ENCODE measurements at regions not wholly inside any gene's neighbourhood (a gene's known extent, or its start where the extent isn't known, plus 50 kb on each side); places are given as distances from the start of the nearest gene placed in this dataset.
A peak's percentile ranks its signal among the peaks of the same experiment; 100 is the strongest.

DNA sequence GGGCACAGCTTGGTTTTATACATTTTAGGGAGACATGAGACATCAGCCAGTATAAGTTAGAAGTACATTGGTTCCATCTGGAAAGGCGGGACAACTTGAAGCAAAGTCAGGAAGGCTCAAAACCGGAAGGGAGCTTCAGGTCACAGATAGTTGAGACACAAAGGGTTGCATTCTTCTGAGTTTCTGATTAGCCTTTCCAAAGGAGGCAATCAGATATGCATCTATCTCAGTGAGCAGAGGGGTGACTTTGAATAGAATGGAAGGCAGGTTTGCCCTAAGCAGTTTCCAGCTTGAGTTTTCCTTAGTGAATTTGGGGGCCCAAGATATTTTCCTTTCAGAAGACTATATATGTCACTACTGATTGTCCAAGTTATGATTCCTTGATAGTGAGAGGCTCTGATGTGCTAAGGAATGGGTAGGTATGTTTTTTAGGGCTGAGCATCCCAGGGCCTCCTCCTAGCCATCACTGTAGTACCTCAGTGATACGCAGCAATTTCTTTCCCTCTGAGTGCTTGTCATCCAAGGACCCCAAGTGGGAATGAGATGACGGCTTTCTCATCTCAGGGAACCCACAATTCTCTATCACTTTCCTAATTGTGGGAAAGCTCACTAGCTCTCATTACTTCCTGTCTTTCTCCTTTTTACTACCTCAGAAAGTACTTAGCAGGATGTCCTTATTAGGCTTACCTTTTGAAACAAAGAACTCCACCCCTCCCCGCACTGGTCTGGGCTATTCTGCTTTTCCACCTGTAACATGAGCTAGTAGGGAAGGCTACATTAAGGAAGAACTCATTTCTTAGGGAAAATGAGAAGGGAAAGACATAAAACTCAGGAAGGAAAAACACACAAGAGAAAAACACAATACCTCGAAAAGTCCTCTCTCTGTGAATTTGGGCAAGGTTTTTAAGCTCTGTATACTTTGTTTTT, 632.7 kb downstream of the RAPGEF2 start:
- no peaks in the 10 kb centered on the region for H3K36me3 Mint-ChIP-seq
- H3K4me3 Mint-ChIP-seq: no peak overlapping the region
- H3K4me1 Mint-ChIP-seq: no peaks in the 10 kb centered on the region
- ChIA-PET POLR2A (no interaction called here), CTCF (no interaction called here)
- DNase-seq: no peak
- no peaks in the 10 kb centered on the region for H3K27me3 Mint-ChIP-seq
- no peaks in the 10 kb centered on the region for H3K9me3 ChIP-seq (ENCODE audit: low read length)
- peaks cover 0 to 7% (median 0%) of the 10 kb centered on the region in 5 donors for H3K9me3 Mint-ChIP-seq
- H3K36me3 ChIP-seq (ENCODE audit: insufficient read depth, low read length): no peaks in the 10 kb centered on the region
- no peak overlapping the region for H3K27ac ChIP-seq (ENCODE audit: low read depth, low read length)
- H3K4me1 ChIP-seq (ENCODE audit: insufficient read depth, low read length): no peaks in the 10 kb centered on the region
- H3K27me3 ChIP-seq (ENCODE audit: insufficient read depth, low read length, poor library complexity, severe bottlenecking): no peaks in the 10 kb centered on the region
- no peak overlapping the region for H3K4me3 ChIP-seq (ENCODE audit: low read length)
- peak overlapping the region in 1 of 8 donors; percentile 48 for H3K27ac Mint-ChIP-seq

DNA sequence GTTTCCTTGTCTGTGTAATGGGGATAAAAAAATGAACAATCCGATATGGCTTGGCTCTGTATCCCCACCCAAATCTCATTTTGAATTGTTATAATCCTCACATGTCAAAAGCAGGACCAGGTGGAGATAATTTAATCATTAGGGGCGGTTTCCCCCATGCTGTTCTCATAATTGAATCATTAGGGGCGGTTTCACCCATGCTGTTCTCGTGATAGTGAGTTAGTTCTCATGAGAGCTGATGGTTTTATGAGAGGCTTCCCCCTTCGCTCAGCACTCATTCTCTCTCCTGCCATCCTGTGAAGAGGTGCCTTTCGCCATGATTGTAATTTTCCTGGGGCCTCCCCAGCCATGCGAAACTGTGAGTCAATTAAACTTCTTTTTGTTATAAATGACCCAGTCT, 633.5 kb downstream of the RAPGEF2 start:
- CTCF ChIA-PET: no interaction called here
- H3K9me3 ChIP-seq (ENCODE audit: low read length): no peaks in the 10 kb centered on the region

DNA sequence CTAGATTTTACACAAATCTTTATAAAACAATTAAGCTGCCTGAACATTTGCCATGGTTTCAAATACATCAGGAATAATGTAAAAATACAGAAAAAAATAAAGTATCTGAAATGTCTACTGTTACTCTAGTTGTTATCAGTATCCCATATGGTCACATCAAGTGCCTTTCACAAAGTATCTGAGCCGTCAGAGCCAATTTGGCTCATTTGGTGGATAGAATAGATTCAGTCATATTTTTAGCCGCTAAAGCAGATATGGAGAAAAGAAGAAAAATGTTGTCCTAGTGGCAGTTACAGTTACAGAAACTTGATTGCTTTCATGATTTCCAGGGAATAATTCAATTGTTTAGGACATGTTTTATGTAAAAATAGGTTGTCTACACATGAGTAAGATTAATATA, 641.1 kb downstream of the RAPGEF2 start:
- Histone ChIP-seq H3K4me1 (ENCODE audit: insufficient read depth, low read length) (no peaks in the 10 kb centered on the region), H3K36me3 (ENCODE audit: insufficient read depth, low read length) (no peaks in the 10 kb centered on the region), H3K27me3 (ENCODE audit: insufficient read depth, low read length, poor library complexity, severe bottlenecking) (no peaks in the 10 kb centered on the region), H3K27ac (ENCODE audit: low read depth, low read length) (no peak overlapping the region), H3K4me3 (ENCODE audit: low read length) (no peak overlapping the region), H3K9me3 (ENCODE audit: low read length) (no peaks in the 10 kb centered on the region)
- Mint-ChIP-seq H3K27ac (no peak overlapping the region), H3K9me3 (peaks cover 5 to 8% (median 8%) of the 10 kb centered on the region in 5 donors), H3K4me3 (no peak overlapping the region), H3K27me3 (no peaks in the 10 kb centered on the region), H3K4me1 (no peaks in the 10 kb centered on the region), H3K36me3 (no peaks in the 10 kb centered on the region)
- ChIA-PET CTCF (no interaction called here), POLR2A (no interaction called here)
- no peak for DNase-seq

More for the DNA sequence above, 633.5 kb downstream of the RAPGEF2 start:
- POLR2A ChIA-PET: no interaction called here
- no peak for DNase-seq
- Mint-ChIP-seq H3K4me3 (no peak overlapping the region), H3K36me3 (no peaks in the 10 kb centered on the region), H3K4me1 (no peaks in the 10 kb centered on the region), H3K27ac (no peak overlapping the region), H3K27me3 (no peaks in the 10 kb centered on the region), H3K9me3 (peaks cover 0 to 7% (median 4%) of the 10 kb centered on the region in 5 donors)
- Histone ChIP-seq H3K4me3 (ENCODE audit: low read length) (no peak overlapping the region), H3K27ac (ENCODE audit: low read depth, low read length) (no peak overlapping the region), H3K27me3 (ENCODE audit: insufficient read depth, low read length, poor library complexity, severe bottlenecking) (no peaks in the 10 kb centered on the region), H3K4me1 (ENCODE audit: insufficient read depth, low read length) (no peaks in the 10 kb centered on the region), H3K36me3 (ENCODE audit: insufficient read depth, low read length) (no peaks in the 10 kb centered on the region)

DNA sequence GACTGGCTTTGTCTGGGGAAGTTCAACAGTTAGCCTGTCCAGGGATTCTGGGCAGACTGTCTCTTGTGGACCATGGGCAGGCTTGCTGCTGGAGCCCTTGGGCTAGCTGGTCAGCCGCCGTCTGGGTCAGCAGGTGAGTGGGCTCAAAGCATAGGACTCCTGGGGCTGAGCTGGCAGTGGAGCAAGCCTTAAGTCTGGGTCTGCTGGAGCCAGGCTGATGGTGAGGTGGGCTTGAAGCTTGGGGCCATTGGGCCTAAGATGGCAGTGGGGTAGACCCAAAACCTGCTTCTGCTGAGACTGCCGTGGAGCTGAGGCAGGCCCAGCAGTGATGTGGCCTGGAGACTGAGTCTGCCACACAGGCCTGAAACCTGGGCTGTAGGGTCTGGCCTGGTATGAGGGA, 645.1 kb downstream of the RAPGEF2 start:
- Histone ChIP-seq H3K9me3 (ENCODE audit: low read length) (no peaks in the 10 kb centered on the region), H3K27me3 (ENCODE audit: insufficient read depth, low read length, poor library complexity, severe bottlenecking) (no peaks in the 10 kb centered on the region), H3K4me3 (ENCODE audit: low read length) (no peak overlapping the region), H3K4me1 (ENCODE audit: insufficient read depth, low read length) (no peaks in the 10 kb centered on the region), H3K36me3 (ENCODE audit: insufficient read depth, low read length) (no peaks in the 10 kb centered on the region), H3K27ac (ENCODE audit: low read depth, low read length) (no peak overlapping the region)
- ChIA-PET CTCF (interaction anchor here (0.6 kb wide), 1 partner anchor 239 kb away, joined by 3 read pairs; no protein-coding TSS in a partner anchor), POLR2A (no interaction called here)
- H3K27me3 Mint-ChIP-seq: no peaks in the 10 kb centered on the region
- DNase-seq: no peak
- peaks cover 0 to 20% (median 10%) of the 10 kb centered on the region in 5 donors for H3K9me3 Mint-ChIP-seq
- no peaks in the 10 kb centered on the region for H3K36me3 Mint-ChIP-seq
- no peak overlapping the region for H3K27ac Mint-ChIP-seq
- H3K4me3 Mint-ChIP-seq: no peak overlapping the region
- no peaks in the 10 kb centered on the region for H3K4me1 Mint-ChIP-seq

DNA sequence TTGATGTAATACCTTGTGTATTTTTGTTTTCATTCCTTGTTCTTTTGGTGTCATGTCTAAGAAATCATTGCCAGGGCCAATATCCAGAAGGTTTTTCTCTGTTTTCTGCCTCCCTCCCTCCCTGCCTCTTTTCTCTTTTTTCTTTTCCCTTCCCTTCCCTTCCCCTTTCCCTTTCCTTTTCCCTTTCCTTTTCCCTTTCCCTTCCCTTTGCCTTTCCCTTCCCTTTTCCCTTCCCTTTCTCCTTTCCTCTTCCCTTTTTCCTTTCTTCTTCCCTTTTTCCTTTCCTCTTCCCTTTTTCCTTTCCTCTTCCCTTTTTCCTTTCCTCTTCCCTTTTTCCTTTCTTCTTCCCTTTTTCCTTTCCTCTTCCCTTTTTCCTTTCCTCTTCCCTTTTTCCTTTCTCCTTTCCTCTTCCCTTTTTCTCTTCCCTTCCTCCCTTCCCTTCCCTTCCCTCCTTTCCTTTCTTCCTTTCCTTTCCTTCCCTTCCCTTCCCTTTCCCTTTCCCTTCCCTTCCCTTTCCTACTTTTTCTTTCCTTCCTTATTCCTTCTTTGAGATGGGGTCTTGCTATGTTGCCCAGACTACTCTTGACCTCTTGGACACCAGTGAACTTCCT, 646.1 kb downstream of the RAPGEF2 start:
- H3K36me3 ChIP-seq (ENCODE audit: insufficient read depth, low read length): no peaks in the 10 kb centered on the region
- no peak for DNase-seq
- no peaks in the 10 kb centered on the region for H3K4me1 Mint-ChIP-seq
- peaks cover 0 to 23% (median 9%) of the 10 kb centered on the region in 5 donors for H3K9me3 Mint-ChIP-seq
- H3K4me3 ChIP-seq (ENCODE audit: low read length): no peak overlapping the region
- H3K4me3 Mint-ChIP-seq: no peak overlapping the region
- H3K27me3 Mint-ChIP-seq: no peaks in the 10 kb centered on the region
- no peak overlapping the region for H3K27ac Mint-ChIP-seq
- H3K9me3 ChIP-seq (ENCODE audit: low read length): no peaks in the 10 kb centered on the region
- no peak overlapping the region for H3K27ac ChIP-seq (ENCODE audit: low read depth, low read length)
- H3K4me1 ChIP-seq (ENCODE audit: insufficient read depth, low read length): no peaks in the 10 kb centered on the region
- no peaks in the 10 kb centered on the region for H3K27me3 ChIP-seq (ENCODE audit: insufficient read depth, low read length, poor library complexity, severe bottlenecking)
- CTCF ChIA-PET: no interaction called here
- POLR2A ChIA-PET: no interaction called here
- no peaks in the 10 kb centered on the region for H3K36me3 Mint-ChIP-seq

DNA sequence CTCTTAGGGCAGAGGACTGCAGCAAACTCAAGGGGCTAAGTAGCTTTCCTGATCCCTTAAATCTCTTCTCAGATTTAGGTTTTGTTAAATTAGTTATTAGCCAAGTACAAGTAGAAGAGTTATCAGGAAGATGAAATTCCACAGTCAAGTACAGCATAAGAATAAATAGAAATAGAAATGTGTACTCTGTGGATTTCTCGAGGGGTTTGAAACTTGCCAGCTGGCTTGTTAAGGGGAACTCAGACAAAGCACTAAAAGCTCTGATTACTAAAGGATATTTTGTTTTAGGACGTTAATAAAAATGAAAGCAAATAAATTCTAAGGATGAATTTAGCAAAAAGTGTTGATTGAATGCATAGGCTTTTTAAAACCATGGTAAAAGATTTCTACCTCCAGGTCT, 654.6 kb downstream of the RAPGEF2 start:
- Mint-ChIP-seq H3K27me3 (no peaks in the 10 kb centered on the region), H3K4me3 (no peak overlapping the region), H3K36me3 (no peaks in the 10 kb centered on the region), H3K27ac (no peak overlapping the region), H3K9me3 (peaks cover 3 to 11% (median 6%) of the 10 kb centered on the region in 5 donors), H3K4me1 (no peaks in the 10 kb centered on the region)
- H3K4me3 ChIP-seq (ENCODE audit: low read length): no peak overlapping the region
- no peak overlapping the region for H3K27ac ChIP-seq (ENCODE audit: low read depth, low read length)
- CTCF ChIA-PET: no interaction called here
- no peaks in the 10 kb centered on the region for H3K4me1 ChIP-seq (ENCODE audit: insufficient read depth, low read length)
- POLR2A ChIA-PET: no interaction called here
- H3K27me3 ChIP-seq (ENCODE audit: insufficient read depth, low read length, poor library complexity, severe bottlenecking): no peaks in the 10 kb centered on the region
- no peaks in the 10 kb centered on the region for H3K36me3 ChIP-seq (ENCODE audit: insufficient read depth, low read length)
- H3K9me3 ChIP-seq (ENCODE audit: low read length): no peaks in the 10 kb centered on the region
- no peak for DNase-seq

DNA sequence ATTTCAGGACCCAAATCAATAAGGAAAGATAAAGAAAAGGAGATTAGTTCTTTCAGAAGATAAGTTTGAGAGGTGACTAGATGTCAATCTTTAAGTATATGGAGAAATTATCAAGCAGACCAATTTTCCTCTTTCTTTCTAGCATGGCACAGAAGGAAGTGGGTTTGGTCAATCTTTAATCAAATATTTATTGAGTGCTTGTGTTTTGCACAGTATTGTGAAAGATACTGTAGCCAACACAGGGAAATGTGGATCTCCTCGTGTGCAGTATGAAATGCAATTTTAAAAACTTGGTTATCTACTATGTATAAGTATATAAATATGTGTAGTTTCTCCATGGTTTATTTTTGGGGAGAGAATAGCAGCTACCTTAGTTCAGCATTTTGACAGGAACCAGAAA, 655.2 kb downstream of the RAPGEF2 start:
- H3K4me3 Mint-ChIP-seq: no peak overlapping the region
- no peaks in the 10 kb centered on the region for H3K4me1 Mint-ChIP-seq
- Histone ChIP-seq H3K27ac (ENCODE audit: low read depth, low read length) (no peak overlapping the region), H3K4me3 (ENCODE audit: low read length) (no peak overlapping the region), H3K36me3 (ENCODE audit: insufficient read depth, low read length) (no peaks in the 10 kb centered on the region), H3K9me3 (ENCODE audit: low read length) (no peaks in the 10 kb centered on the region), H3K27me3 (ENCODE audit: insufficient read depth, low read length, poor library complexity, severe bottlenecking) (no peaks in the 10 kb centered on the region), H3K4me1 (ENCODE audit: insufficient read depth, low read length) (no peaks in the 10 kb centered on the region)
- peaks cover 3 to 7% (median 5%) of the 10 kb centered on the region in 5 donors for H3K9me3 Mint-ChIP-seq
- no peaks in the 10 kb centered on the region for H3K36me3 Mint-ChIP-seq
- no peaks in the 10 kb centered on the region for H3K27me3 Mint-ChIP-seq
- ChIA-PET CTCF (no interaction called here), POLR2A (no interaction called here)
- no peak overlapping the region for H3K27ac Mint-ChIP-seq
- no peak for DNase-seq

DNA sequence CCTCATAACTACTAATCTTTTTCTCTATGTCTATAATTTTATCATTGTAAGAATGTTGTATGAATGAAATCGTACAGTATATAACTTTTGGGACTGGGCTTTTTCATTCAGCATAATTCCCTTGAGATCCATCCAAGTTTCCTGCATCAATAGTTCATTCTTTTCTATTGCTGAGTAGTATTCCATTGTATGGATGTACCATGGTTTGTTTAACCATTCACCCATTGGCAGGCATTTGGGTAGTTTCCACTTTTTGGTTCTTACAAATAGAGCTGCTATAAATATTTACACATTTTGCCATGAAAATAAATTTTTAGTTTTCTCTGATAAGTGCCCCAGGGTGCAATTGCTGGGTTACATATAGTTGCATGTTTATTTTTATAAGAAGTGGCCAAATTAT, 659.8 kb downstream of the RAPGEF2 start:
- Mint-ChIP-seq H3K4me1 (no peaks in the 10 kb centered on the region), H3K27me3 (no peaks in the 10 kb centered on the region), H3K9me3 (peaks cover 0 to 2% (median 0%) of the 10 kb centered on the region in 5 donors), H3K4me3 (no peak overlapping the region), H3K27ac (no peak overlapping the region), H3K36me3 (no peaks in the 10 kb centered on the region)
- Histone ChIP-seq H3K27me3 (ENCODE audit: insufficient read depth, low read length, poor library complexity, severe bottlenecking) (no peaks in the 10 kb centered on the region), H3K36me3 (ENCODE audit: insufficient read depth, low read length) (no peaks in the 10 kb centered on the region), H3K27ac (ENCODE audit: low read depth, low read length) (no peak overlapping the region), H3K4me3 (ENCODE audit: low read length) (no peak overlapping the region), H3K4me1 (ENCODE audit: insufficient read depth, low read length) (no peaks in the 10 kb centered on the region), H3K9me3 (ENCODE audit: low read length) (no peaks in the 10 kb centered on the region)
- no peak for DNase-seq
- ChIA-PET POLR2A (no interaction called here), CTCF (no interaction called here)
